Stimulated activated CD4-positive, alpha-beta T cell treated with anti-CD3 and anti-CD28 coated beads, Interleukin-1b, Interleukin-23, amount 100 ng/mL, for 24 hours (primary cell): ENCODE measurements at regions not wholly inside any gene's neighbourhood (a gene's known extent, or its start where the extent isn't known, plus 50 kb on each side); places are given as distances from the start of the nearest gene placed in this dataset.
"Not testable (repeated sequence)": the region's sequence is repeated elsewhere in the genome, so short reads cannot be mapped to it uniquely, and the experiment has no call there.

ENCODE experiments used
- DNase-seq, 4 experiments: peaks; one replicate each; pipeline ENCODE4 v3.0.0-alpha.2; 2020; ENCODE audit warnings: low read depth in 4 of 4, low spot score in 1 of 4

- DNase-seq = no peak
Measured at GRCh38 chr6:68026483-68026882, 608.6 kb upstream of the ADGRB3 start.

GRCh38 chr6:68025764-68026163, 609.3 kb upstream of the ADGRB3 start:
- DNase-seq = no peak

- DNase-seq = no peak
Measured at GRCh38 chr6:68024570-68025269, 610.4 kb upstream of the ADGRB3 start.

DNA sequence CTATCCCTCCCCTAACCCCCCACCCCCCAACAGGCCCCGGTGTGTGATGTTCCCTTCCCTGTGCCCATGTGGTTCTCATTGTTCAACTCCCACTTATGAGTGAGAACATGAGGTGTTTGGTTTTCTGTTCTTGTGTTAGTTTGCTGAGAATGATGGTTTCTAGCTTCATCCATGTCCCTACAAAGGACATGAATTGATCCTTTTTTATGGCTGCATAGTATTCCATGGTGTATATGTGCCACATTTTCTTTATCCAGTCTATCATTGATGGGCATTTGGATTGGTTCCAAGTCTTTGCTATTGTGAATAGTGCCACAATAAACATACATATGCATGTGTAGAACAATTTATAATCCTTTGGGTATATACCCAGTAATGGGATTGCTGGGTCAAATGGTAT, 612.1 kb upstream of the ADGRB3 start:
- not testable (repeated sequence) for DNase-seq

DNA sequence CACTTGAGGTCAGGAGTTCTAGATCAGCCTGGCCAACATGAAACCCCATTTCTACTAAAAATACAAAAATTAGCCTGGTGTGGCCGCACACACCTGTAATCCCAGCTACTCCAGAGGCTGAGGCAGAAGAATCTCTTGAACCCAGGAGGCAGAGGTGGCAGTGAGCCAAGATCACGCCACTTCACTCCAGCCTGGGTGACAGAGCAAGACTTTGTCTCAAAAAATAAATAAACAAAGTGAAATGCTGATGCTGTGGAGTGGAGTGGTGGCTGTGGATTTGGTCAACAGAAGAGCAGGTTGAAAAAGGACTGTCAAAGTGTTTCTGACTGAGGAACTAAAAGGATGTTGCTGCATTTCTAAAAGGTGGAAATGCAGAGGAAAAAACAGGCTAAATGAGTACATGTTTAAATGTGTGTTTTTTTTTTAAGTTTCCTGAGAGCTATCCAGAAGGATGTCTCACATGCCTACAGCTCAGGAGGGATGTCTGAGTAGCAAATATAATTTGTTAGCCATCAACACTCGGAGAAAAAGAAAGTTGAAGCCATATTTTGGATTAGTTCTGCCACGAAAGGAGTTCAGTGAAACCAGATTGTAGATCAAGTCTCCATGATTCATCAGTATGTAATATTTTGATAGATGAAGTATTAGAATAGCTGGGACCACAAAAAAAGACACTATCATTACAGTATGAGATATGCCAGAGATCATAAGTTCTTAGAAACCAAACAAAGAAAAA, 621.1 kb upstream of the ADGRB3 start:
- DNase-seq = no peak

DNA sequence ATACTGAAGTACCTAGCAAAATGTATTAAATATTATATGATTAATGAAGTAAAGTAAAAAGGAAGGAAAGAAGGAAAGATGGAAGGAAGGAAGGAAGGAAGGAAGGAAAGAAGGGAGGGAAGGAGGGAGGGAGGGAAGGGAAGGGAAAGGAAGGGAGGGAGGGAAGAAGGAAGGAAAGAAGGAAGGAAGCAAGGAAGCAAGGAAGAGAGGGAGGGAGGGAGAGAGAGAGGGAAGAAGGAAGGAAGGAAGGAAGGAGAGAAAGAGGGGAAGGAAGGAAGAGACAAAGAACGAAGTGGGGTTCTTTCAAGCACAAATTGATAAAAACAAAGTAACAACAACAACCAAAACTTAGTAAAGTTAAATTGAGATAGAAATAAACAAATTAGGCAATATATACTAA, 622.3 kb upstream of the ADGRB3 start:
- DNase-seq = no peak

- no peak for DNase-seq
Measured at GRCh38 chr6:68010936-68011335, 624.1 kb upstream of the ADGRB3 start.

DNA sequence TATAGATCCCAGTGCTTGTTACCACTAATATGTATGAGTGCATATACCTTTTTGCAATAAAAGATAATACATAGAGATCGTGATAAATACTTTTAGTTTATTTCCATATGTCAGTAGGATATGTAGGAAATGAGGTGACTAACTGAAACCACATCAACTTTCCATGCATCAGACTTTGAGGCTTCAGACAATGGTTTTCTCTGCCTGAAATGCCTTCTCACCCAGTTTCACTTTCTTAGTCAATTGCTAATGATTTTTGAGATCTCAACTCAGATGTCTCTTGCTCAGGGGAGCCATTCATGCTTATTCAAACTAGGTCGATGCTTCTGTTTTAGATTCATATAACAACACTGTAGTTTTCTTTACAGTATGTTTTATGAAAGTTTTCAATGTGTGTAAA, 626.6 kb upstream of the ADGRB3 start:
- DNase-seq = no peak

- DNase-seq = no peak
Measured at GRCh38 chr6:68007717-68008116, 627.4 kb upstream of the ADGRB3 start.

GRCh38 chr6:67986694-67987232, 648.3 kb upstream of the ADGRB3 start:
- no peak for DNase-seq

DNA sequence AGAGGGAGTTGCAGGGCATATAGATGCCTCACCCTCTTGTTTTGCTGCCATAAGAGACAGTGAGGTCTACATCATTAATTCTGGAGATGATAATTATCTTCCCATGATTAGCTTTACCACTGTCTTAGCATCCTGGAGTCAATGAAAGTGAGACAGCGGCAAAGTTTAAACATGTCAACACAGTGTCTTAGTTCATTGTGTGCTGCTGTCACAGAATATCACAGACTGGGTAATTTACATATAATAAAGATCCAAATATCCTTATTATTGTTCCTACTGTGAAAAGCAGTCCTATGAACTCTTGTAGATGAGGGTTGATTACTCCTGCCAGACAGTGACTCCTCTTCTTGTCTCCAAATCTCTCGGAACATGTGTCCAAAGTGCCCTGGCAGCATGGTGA, 658.6 kb upstream of the ADGRB3 start:
- no peak for DNase-seq

DNA sequence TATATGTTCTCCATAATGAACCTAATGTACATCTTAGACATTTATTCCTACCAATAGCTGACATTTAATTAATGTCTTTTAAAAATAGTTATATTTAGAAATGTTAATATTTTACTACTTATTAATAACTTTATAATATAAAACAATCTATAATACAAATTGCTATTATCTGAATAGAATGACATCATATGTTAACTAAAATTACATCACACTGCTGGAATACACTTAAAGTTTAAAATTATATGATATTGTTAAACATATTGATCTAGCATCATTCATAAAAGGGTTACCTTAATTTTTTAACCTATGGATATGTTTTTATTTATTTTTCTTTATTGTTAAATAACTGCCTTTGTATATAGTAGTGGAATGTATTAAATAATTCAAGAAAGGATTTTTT, 660.2 kb upstream of the ADGRB3 start:
- no peak for DNase-seq

- no peak for DNase-seq
Measured at GRCh38 chr6:67971812-67972211, 663.3 kb upstream of the ADGRB3 start.

DNA sequence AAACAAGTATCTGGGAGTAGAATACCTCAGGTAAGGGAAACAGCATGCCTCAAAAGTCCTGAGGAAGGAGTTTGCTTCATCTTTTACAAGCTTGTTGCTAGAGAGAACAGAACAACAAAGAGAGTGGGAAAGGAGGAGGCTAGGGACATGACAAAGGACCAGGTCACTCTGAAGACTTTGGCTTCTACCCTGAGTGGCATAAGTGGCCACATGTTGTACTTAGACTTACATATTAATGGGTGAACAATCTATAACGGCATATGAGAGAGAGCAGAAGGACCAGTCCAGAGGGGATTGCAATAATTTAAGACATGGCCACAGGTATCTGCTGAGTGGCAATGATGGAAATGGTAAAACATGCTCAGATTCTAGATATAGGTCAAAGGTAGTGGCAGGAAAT, 668.3 kb upstream of the ADGRB3 start:
- DNase-seq = no peak

DNA sequence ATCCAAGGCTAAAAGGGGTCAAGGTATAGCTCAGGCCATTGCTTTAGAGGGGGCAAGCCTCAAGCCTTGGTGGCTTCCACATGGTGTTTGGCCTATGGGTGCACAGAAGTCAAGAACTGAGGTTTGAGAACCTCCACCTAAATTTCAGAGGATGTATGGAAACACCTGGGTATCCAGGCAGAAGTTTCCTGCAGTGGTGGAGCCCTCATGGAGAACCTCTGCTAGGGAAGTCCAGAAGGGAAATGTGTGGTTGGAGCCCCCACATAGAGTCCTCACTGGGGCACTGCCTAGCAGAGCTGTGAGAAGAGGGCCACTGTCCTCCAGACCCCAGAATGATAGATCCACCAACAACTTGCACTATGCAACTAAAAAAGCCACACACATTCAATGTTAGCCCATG, 678.7 kb upstream of the ADGRB3 start:
- DNase-seq = no peak

DNA sequence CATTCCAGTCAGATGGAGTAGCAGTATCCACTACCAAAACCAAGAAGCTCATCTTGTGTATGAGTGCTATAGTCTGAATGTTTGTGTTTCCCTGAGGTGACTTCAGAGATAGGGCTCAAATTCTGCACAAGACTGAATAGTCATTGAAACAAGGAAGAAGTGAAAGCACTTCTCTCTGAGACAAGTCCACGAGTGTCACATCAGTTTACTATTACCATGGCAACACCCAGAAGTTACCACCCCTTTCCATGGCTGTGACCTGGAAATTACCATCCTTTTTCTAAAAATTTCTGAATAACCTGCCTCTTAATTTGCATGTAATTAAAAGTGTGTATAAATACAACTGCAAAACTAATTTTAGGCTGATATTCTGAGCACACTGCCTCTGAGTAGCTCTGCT, 682.1 kb upstream of the ADGRB3 start:
- DNase-seq = no peak

GRCh38 chr6:67952121-67952520, 683.0 kb upstream of the ADGRB3 start:
- no peak for DNase-seq

GRCh38 chr6:67947762-67948161, 687.3 kb upstream of the ADGRB3 start:
- DNase-seq = not testable (repeated sequence)

- no peak for DNase-seq
Measured at GRCh38 chr6:67935976-67936477, 699.1 kb upstream of the ADGRB3 start.

GRCh38 chr6:67933278-67933677, 701.8 kb upstream of the ADGRB3 start:
- no peak for DNase-seq

DNA sequence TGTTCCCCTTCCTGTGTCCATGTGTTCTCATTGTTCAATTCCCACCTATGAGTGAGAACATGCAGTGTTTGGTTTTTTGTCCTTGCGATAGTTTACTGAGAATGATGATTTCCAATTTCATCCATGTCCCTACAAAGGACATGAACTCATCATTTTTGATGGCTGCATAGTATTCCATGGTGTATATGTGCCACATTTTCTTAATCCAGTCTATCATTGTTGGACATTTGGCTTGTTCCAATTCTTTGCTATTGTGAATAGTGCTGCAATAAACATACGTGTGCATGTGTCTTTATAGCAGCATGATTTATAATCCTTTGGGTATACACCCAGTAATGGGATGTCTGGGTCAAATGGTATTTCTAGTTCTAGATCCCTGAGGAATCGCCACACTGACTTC, 712.5 kb upstream of the ADGRB3 start:
- DNase-seq = not testable (repeated sequence)

DNA sequence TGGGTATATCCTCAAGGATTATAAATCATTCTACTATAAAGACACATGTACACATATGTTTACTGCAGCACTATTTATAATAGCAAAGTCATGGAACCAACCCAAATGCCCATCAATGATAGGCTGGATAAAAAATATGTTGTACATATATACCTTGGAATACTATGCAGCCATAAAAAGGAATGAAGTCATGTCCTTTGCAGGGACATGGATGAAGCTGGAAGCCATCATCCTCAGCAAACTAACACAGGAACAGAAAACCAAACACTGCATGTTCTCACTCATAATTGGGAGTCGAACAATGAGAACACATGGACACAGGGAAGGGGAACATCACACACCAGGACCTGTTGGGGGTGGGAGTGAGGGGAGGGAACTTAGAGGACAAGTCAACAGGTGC, 715.0 kb upstream of the ADGRB3 start:
- DNase-seq = not testable (repeated sequence)
